K562 (cell line): ENCODE measurements at regions not wholly inside any gene's neighbourhood (a gene's known extent, or its start where the extent isn't known, plus 50 kb on each side); places are given as distances from the start of the nearest gene placed in this dataset.

Experiments
- ATAC-seq: fragments of 200-7000 bp; cut with Tn5 transposase; 3 replicates; pipeline ENCODE4 v1.9.1; 2020; ENCODE audit warnings: moderate library complexity
- BruUV-seq: library from RNA; stranded (reverse); fragments of 400-500 nt; replicated peaks from 2 replicates; lab custom pipeline; 2021; lab: Mats Ljungman, UMichigan
- CTCF ChIA-PET: fragments of 300-600 bp; formaldehyde crosslinking; extraction: SDS; loops from one replicate; lab custom pipeline; 2021; ENCODE audit warnings: low intra/inter-chr PET ratio; lab: Yijun Ruan, JAX
- POLR2A ChIA-PET: fragments of 300-600, 350-650 bp; sonication (Branson Sonifier 250); formaldehyde crosslinking; extraction: SDS; loops from one replicate; lab custom pipeline; 2021; ENCODE audit warnings: antibody characterized with exemption, inconsistent platforms; lab: Yijun Ruan, JAX
- DNase-seq, 4 experiments: peaks; one replicate each; pipeline versions ENCODE4 v3.0.0 to v3.0.0-alpha.2; 2011 to 2018; ENCODE audit warnings: low spot score in 3 of 4, mixed read lengths in 3 of 4; ENCODE audit errors: extremely low read depth in 1 of 4
- FAIRE-seq: peaks from 2 replicates; lab custom pipeline; 2011; peaks lifted over from hg19 to GRCh38; lab: Jason Lieb, UNC
- H2AFZ ChIP-seq: 2 replicates; pipeline ENCODE4 v1.6.0; 2011; ENCODE audit warnings: low read depth, low read length, control low read depth, inconsistent platforms
- H3K27ac ChIP-seq: fragments of 200-600 bp; 3 replicates; pipeline ENCODE4 v1.8.0; 2011; ENCODE audit warnings: low read depth, mild to moderate bottlenecking, control low read depth, inconsistent platforms, low read length, moderate library complexity, mixed read lengths; ENCODE audit errors: extremely low read depth
- H3K27me3 ChIP-seq, 2 experiments: fragments of 300-600 bp in 1 of 2; 2 replicates in 1 of 2; 3 replicates in 1 of 2; pipeline versions ENCODE4 v1.6.0 to v1.8.0; 2011; ENCODE audit warnings: inconsistent platforms in 2 of 2, low read length in 2 of 2, mild to moderate bottlenecking in 1 of 2, mixed read lengths in 1 of 2, moderate library complexity in 1 of 2; ENCODE audit not compliant: control insufficient read depth in 2 of 2, insufficient read depth in 2 of 2
- H3K36me3 ChIP-seq: fragments of 300-600 bp; 3 replicates; pipeline ENCODE4 v1.8.0; 2011; ENCODE audit warnings: mild to moderate bottlenecking, low read length, inconsistent platforms; ENCODE audit not compliant: control insufficient read depth, insufficient read depth
- H3K4me1 ChIP-seq, 2 experiments: fragments of 200-600 bp in 1 of 2; replicated peaks in 1 of 2; 2 replicates in 1 of 2; 3 replicates in 1 of 2; pipeline versions ENCODE4 v1.5.1 to v1.8.0; 2011; ENCODE audit warnings: inconsistent platforms in 2 of 2, low read length in 2 of 2, mild to moderate bottlenecking in 1 of 2, mixed read lengths in 1 of 2, moderate library complexity in 1 of 2; ENCODE audit not compliant: control insufficient read depth in 2 of 2, insufficient read depth in 2 of 2
- H3K4me2 ChIP-seq: 2 replicates; pipeline ENCODE4 v1.6.1; 2011; ENCODE audit warnings: low read length, control low read depth, inconsistent platforms, mixed read lengths; ENCODE audit not compliant: insufficient read depth
- H3K4me3 ChIP-seq: fragments of 200-600 bp; sonication (generic), shearing (Covaris generic); 2 replicates; pipeline ENCODE4 v1.5.1; 2016; ENCODE audit warnings: control low read depth, inconsistent platforms
- H3K79me2 ChIP-seq: fragments of 200-600 bp; 3 replicates; pipeline ENCODE4 v1.8.0; 2011; ENCODE audit warnings: low read length, inconsistent platforms; ENCODE audit not compliant: control insufficient read depth, insufficient read depth
- H3K9ac ChIP-seq, 2 experiments: 2 replicates each; pipeline versions ENCODE4 v1.6.0 to v1.6.1; 2011; ENCODE audit warnings: low read depth in 2 of 2, low read length in 2 of 2, control low read depth in 1 of 2, inconsistent platforms in 1 of 2, mild to moderate bottlenecking in 1 of 2, mixed read lengths in 1 of 2; ENCODE audit not compliant: insufficient read depth in 1 of 2
- H3K9me1 ChIP-seq: one replicate; pipeline ENCODE4 v1.6.0; 2011; ENCODE audit warnings: inconsistent platforms, mild to moderate bottlenecking, low read length, moderate library complexity; ENCODE audit not compliant: control insufficient read depth, insufficient read depth
- H3K9me3 ChIP-seq: replicated peaks from 2 replicates; pipeline ENCODE4 v1.5.1; 2011; ENCODE audit warnings: low read depth, low read length, inconsistent platforms; ENCODE audit not compliant: control insufficient read depth, insufficient read depth
- H4K20me1 ChIP-seq: replicated peaks from 2 replicates; pipeline ENCODE4 v1.6.1; 2011; ENCODE audit warnings: low read length, inconsistent platforms, mixed read lengths; ENCODE audit not compliant: control insufficient read depth, insufficient read depth
- HDAC3 ChIP-seq: fragments of 450-650 bp; IDR thresholded peaks from 2 replicates; pipeline ENCODE4 v1.6.1; 2018; ENCODE audit warnings: borderline replicate concordance, mild to moderate bottlenecking, moderate library complexity; ENCODE audit not compliant: partially characterized antibody
- ZFP1 ChIP-seq: fragments of 450-650 bp; formaldehyde crosslinking; IDR thresholded peaks from 2 replicates; pipeline ENCODE4 v1.4.0; 2020; ENCODE audit warnings: mild to moderate bottlenecking, mixed read lengths
- ZNF274 ChIP-seq: IDR thresholded peaks from 2 replicates; pipeline ENCODE4 v1.6.1; 2011; ENCODE audit warnings: low read depth, mild to moderate bottlenecking, low read length, moderate library complexity, borderline replicate concordance
- WGBS: fragments of 100-300 bp; shearing (Covaris generic); methylation state at CpG from one replicate; pipeline ENCODE4 v1.1.6; 2016; ENCODE audit warnings: low coverage, mixed read lengths; ENCODE audit not compliant: insufficient coverage; ENCODE audit errors: missing lambda C conversion rate; 5-methylcytosine and 5-hydroxymethylcytosine counted together
- in situ Hi-C: fragments of 300-500 bp; cut with MboI; formaldehyde crosslinking; loops from 4 replicates; pipeline ENCODE4 v1.15.0; 2018; ENCODE audit warnings: inconsistent platforms, mixed read lengths
- intact Hi-C: fragments of 100-400 bp; cut with micrococcal nuclease; formaldehyde crosslinking; loops from 2 replicates; pipeline ENCODE4 v1.14.2; 2022
- TF ChIP-seq, protein P1 (sequence below): fragments of 250-450 bp; sonication (Bioruptor Pico); IDR thresholded peaks from 2 replicates; pipeline ENCODE4 v1.8.0; 2022; ENCODE audit warnings: inconsistent platforms, mild to moderate bottlenecking, moderate library complexity, borderline replicate concordance

DNA sequence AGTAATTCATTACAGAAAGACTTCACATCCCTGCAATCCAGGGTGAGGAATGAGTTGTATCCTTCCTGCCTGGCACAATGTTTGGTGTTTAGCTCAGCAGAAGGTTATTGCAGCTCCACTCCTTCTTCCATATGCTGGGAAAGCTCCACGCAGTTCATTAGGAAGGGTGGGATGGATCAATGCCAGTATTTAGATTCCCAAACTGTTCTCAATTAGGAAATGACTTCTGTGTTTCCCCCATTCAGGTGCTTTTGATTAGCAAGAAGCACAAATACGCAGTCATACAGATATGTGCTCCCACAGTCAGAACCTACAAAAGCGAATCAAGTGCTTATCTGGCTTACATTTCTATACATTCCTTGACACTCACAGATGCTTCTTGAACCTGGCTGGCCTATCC lies 340.6 kb downstream of the NYAP2 start (continued):
- TF ChIP-seq, protein P1, sequence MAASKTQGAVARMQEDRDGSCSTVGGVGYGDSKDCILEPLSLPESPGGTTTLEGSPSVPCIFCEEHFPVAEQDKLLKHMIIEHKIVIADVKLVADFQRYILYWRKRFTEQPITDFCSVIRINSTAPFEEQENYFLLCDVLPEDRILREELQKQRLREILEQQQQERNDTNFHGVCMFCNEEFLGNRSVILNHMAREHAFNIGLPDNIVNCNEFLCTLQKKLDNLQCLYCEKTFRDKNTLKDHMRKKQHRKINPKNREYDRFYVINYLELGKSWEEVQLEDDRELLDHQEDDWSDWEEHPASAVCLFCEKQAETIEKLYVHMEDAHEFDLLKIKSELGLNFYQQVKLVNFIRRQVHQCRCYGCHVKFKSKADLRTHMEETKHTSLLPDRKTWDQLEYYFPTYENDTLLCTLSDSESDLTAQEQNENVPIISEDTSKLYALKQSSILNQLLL (CRISPR knock-in tag): no peak
- TF ChIP-seq HDAC3 (no peak), ZFP1 (CRISPR knock-in tag) (no peak)

DNA sequence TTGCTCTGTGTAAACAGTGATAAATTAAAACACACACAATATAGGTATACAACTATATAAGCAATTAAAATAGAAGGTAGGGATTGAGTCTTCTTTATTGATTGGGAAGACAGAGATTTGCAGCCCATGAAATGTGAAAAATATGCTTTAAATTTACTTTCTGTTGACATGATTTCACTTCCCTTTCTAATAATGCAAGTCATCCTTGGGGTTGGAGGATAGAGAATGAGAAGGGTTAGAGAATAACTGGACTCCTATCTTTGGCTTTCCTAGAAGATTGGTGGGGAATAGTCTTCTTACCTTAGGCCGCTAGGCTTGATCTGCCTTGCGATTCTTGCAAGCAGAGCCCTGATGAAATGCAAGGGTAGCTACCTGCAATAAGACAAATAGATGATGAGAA lies 339.8 kb downstream of the NYAP2 start:
- in situ Hi-C loops (no loop called here), intact Hi-C loops (no loop called here)
- Histone ChIP-seq H3K79me2 (no peaks in the 10 kb centered on the region), H3K9me1 (no peaks in the 10 kb centered on the region), H3K4me3 (no peak overlapping the region), H3K27ac (no peak overlapping the region), H3K9ac (no peak overlapping the region), H4K20me1 (no peaks in the 10 kb centered on the region), H3K36me3 (no peaks in the 10 kb centered on the region), H2AFZ (no peak overlapping the region), H3K4me1 (no peaks in the 10 kb centered on the region), H3K4me2 (no peak overlapping the region), H3K27me3 (no peaks in the 10 kb centered on the region), H3K9me3 (no peaks in the 10 kb centered on the region)
- CTCF ChIA-PET: no interaction called here
- no TSS peak for BruUV-seq
- TF ChIP-seq ZNF274: no peak
- POLR2A ChIA-PET: no interaction called here
- no peak for FAIRE-seq
- no peak for DNase-seq
- ATAC-seq: no peak
- WGBS: 0% methylated on average over 2 of the region's 2 CpGs
